GM19099 (cell line): ENCODE measurements at regions not wholly inside any gene's neighbourhood (a gene's known extent, or its start where the extent isn't known, plus 50 kb on each side); places are given as distances from the start of the nearest gene placed in this dataset.

Source experiments
- POLR2A ChIP-seq: IDR thresholded peaks from 3 replicates; pipeline ENCODE4 v1.6.1; 2011; ENCODE audit warnings: low read depth; ENCODE audit not compliant: insufficient read length; ENCODE audit errors: extremely low read depth

GRCh38 chr3:182201456-182202168 lies 489.9 kb downstream of the SOX2 start:
- no peak for TF ChIP-seq POLR2A

GRCh38 chr3:182212479-182213076 lies 500.9 kb downstream of the SOX2 start:
- no peak for TF ChIP-seq POLR2A

DNA sequence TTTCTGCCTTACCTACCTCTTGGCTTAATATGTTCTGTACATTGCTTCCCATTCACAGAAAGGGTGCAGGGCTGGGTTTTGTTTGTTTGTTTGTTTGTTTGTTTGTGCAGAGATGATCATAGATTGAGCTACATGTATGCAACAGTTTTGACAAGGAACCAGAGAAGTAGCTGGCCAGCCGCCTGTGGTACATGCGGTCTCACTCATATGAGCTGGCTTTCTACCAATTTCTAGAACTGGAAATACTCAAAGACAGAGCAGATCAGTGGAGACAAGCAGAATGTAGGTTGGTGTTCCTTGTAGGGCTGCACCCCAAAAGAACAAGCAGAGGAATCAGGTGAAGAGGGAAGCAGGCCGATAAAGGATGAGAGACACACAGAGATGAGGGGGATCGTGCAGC lies 502.7 kb downstream of the SOX2 start:
- TF ChIP-seq POLR2A: no peak

DNA sequence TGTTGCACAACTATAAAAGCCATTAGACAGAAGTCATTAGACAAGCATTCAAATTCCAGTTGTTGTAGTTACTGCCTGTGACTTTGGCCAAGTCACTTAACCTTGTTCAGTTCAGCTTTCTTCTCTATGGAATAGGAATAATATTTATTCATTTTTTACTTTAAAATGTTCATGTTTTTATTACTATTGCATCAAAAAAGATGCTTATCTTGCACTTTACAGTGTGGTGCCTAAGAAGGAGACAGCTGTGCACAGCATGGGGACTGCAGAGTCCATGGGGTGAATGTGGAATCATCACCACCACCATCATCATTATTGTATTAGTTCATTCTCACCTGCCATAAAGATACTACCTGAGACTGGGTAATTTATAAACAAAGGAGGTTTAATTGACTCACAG lies 504.2 kb downstream of the SOX2 start:
- no peak for TF ChIP-seq POLR2A

GRCh38 chr3:182216311-182216970 lies 504.7 kb downstream of the SOX2 start:
- no peak for TF ChIP-seq POLR2A

DNA sequence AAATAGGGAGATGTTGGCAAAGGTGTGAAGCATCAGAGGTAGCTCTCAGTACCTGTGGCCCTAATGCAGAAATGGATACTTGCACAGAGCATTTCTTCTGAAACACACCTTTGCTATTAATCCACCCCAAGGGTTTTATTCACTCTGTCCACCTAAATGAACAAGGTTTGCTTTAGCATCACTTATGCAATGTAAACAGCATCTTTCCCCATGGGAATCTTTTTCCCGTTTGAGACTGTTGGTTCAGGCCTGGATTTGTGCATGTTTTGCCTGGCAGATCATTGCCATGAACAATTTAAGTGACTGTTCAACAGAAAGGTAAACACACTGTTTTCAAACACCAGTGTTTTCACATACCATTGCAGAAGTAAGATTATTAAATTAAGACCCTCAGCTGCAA lies 508.3 kb downstream of the SOX2 start:
- no peak for TF ChIP-seq POLR2A

DNA sequence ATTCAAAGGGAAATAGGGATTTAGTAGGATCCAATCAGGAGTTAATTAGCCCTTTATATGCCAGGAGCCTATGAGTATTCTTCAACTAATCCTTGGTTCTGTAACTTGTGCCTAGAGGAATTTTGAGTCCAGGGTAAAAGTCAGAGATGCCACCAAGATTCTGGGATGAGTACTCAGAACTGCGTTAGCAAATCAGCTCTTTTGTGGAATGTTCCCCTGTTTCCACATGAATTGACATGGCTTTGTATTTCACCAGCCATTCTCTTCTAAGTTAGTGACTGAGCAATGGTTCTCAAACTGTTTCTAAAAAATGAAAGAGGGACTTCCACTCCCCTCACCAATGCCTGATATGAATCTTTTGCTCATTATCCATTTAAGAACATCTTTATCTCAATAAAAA lies 508.7 kb downstream of the SOX2 start:
- TF ChIP-seq POLR2A: no peak

DNA sequence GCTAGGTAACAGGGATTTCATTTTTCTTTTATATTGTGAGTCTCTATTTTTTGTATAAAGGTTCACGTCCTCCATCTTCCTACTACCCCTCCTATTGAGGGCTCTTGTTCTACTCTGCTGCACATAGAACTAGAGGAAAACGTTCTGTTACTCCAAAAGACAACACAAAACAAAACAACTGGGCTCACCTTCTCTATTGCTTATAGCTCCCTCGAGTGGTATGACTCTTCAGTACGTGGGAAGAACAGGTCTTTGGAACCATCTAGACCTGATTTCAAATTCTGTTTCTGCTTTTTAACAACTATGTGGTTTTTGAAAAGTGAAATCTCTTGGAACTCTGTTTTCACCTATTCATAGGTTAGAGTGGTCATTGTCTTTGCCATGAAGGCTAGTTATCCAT lies 515.3 kb downstream of the SOX2 start:
- TF ChIP-seq POLR2A: no peak

DNA sequence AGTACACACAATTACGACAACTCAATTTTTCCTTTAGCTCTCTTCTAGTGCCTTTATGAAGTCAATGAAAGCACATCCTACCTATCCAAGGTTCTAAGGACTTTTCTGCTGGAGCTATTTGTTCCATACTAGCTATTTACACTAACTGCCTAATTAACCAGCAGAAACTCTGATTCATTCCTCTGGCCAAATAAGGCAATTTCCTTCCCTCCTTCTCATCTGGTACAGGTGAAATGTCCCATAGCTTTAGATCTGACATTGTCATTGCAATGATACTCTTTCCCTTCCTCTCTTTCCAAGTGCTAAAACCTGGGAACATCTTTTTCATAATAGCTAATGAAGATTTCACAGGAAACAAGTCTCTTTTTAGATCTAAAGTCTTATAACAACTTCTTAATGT lies 521.7 kb downstream of the SOX2 start:
- TF ChIP-seq POLR2A: no peak

- no peak for TF ChIP-seq POLR2A
Observed at GRCh38 chr3:182233957-182234356, 522.2 kb downstream of the SOX2 start.

- no peak for TF ChIP-seq POLR2A
Observed at GRCh38 chr3:182234881-182235280, 523.2 kb downstream of the SOX2 start.

GRCh38 chr3:182235504-182235903 lies 523.8 kb downstream of the SOX2 start:
- no peak for TF ChIP-seq POLR2A

DNA sequence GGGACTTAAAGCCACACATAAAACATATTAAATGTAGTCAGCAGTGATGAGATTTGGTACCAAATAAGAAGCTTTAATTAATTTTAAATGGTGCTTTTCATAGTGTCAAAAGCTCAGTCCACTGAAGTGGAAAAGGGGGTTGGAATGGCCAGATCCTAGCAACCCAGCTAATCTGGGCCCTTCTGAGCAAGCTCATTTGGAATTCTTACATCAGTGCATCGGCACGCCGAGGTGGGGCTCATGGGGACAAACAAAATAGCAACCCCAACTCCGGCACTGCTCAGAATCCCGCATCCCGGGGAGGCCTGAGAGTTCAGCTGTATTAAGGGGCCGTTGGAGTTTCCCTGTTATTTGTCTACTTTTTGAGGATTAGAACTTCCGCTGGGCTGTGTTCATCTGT lies 526.4 kb downstream of the SOX2 start:
- no peak for TF ChIP-seq POLR2A

GRCh38 chr3:182239316-182239715 lies 527.6 kb downstream of the SOX2 start:
- TF ChIP-seq POLR2A: no peak

DNA sequence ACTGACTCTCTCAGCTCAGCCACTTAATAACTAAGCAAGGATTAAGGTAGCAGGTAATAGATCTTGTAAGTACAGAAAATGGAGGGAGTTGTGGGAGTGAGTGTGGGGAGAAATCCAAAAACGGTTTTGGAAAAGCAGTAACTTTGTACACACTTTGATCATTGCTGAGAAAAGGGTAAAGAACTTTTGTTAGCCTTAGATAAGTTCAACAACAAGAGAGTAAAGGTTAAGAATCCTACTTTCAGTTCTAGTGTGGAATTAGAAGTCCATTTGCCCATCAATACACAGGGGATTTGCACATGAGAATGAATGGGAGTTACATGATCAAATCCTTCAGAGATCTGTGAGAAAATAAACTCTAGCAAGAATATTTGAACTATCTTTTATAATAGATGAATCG lies 528.7 kb downstream of the SOX2 start:
- TF ChIP-seq POLR2A: no peak

- TF ChIP-seq POLR2A: no peak
Observed at GRCh38 chr3:182241196-182241765, 529.6 kb downstream of the SOX2 start.
